H1 (cell line): ENCODE measurements at regions not wholly inside any gene's neighbourhood (a gene's known extent, or its start where the extent isn't known, plus 50 kb on each side); places are given as distances from the start of the nearest gene placed in this dataset.

Experiments used
- ASH2L ChIP-seq: fragments of 200-600, 300-600 bp; sonication (generic); IDR thresholded peaks from one replicate; pipeline ENCODE4 v1.7.1; 2017; ENCODE audit warnings: low read length
- GABPA ChIP-seq: IDR thresholded peaks from 2 replicates; pipeline ENCODE4 v1.6.1; 2011; ENCODE audit warnings: mild to moderate bottlenecking, low read length, moderate library complexity, borderline replicate concordance; ENCODE audit not compliant: insufficient read depth
- RBBP5 ChIP-seq: IDR thresholded peaks from 2 replicates; pipeline ENCODE4 v1.7.1; 2012; ENCODE audit warnings: low read depth, mild to moderate bottlenecking, inconsistent platforms, low read length, moderate library complexity, borderline replicate concordance
- SIRT6 ChIP-seq: IDR thresholded peaks from one replicate; pipeline ENCODE4 v1.7.1; 2012; ENCODE audit warnings: low read length, inconsistent platforms
- SIX5 ChIP-seq: IDR thresholded peaks from 2 replicates; pipeline ENCODE4 v1.6.1; 2011; ENCODE audit warnings: mild to moderate bottlenecking, low read depth, low read length
- SP1 ChIP-seq: IDR thresholded peaks from 2 replicates; pipeline ENCODE4 v1.6.1; 2011; ENCODE audit warnings: low read depth, low read length
- SP4 ChIP-seq: IDR thresholded peaks from 2 replicates; pipeline ENCODE4 v1.6.1; 2012; ENCODE audit warnings: low read length, inconsistent platforms
- SUZ12 ChIP-seq: fragments of 200-600 bp; sonication (generic); IDR thresholded peaks from 2 replicates; pipeline ENCODE4 v1.6.1; 2012; ENCODE audit warnings: mild to moderate bottlenecking, inconsistent platforms, low read length, moderate library complexity, mixed read lengths
- TEAD4 ChIP-seq: IDR thresholded peaks from 2 replicates; pipeline ENCODE4 v1.6.1; 2012; ENCODE audit warnings: low read depth, low read length, inconsistent platforms, mixed read lengths
- TF ChIP-seq, protein P1 (sequence below): IDR thresholded peaks from 2 replicates; pipeline ENCODE4 v1.6.1; 2011; ENCODE audit warnings: low read depth, mild to moderate bottlenecking, low read length; ENCODE audit not compliant: insufficient read depth

DNA sequence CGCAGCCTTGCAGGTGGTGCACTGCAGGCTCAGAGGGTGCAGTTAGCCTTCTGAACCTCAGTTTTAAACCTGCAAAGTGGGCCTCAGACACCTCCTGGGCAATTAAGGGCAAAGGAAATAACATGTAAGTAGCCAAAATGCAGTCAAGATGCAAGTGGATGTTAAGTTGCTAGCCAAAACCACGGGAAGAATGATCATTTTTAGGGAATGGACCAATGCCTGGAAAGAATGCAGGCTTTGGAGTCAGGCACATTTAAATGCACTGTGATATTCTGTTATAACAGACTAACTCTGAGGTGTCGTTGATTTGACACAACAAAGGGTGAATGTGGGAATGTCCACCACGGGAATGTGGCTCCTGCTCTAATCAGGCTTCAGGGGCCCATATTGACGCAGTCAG, 57.9 kb upstream of the PTGFRN start (continued):
- TF ChIP-seq, protein P1, sequence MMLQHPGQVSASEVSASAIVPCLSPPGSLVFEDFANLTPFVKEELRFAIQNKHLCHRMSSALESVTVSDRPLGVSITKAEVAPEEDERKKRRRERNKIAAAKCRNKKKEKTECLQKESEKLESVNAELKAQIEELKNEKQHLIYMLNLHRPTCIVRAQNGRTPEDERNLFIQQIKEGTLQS, result no peak
- TF ChIP-seq RBBP5 (no peak), SIRT6 (no peak), GABPA (no peak), SP1 (no peak), SP4 (no peak), SIX5 (no peak), SUZ12 (no peak), TEAD4 (no peak), ASH2L (no peak)
